ENCODE measurements at regions not wholly inside any gene's neighbourhood (a gene's known extent, or its start where the extent isn't known, plus 50 kb on each side); places are given as distances from the start of the nearest gene placed in this dataset.
A peak's percentile ranks its signal among the peaks of the same experiment; 100 is the strongest.

- H3K9me3 ChIP-seq: no peaks in the 10 kb centered on the region
- peak overlapping the region in 1 of 4 donors; percentile 25 for H3K27ac ChIP-seq
- 62 to 73% methylated on average over 3 of the region's 3 CpGs for WGBS, 2 donors
- peaks cover 0 to 7% (median 0%) of the 10 kb centered on the region in 4 donors for H3K27me3 ChIP-seq
- no peaks in the 10 kb centered on the region for H3K36me3 ChIP-seq
- DNase-seq: no peak
- H3K4me1 ChIP-seq: peaks cover 0 to 6% (median 0%) of the 10 kb centered on the region in 3 donors
- TF ChIP-seq POLR2A (IDR thresholded peaks at IDR 0.05): no peak
- TF ChIP-seq, protein P1, sequence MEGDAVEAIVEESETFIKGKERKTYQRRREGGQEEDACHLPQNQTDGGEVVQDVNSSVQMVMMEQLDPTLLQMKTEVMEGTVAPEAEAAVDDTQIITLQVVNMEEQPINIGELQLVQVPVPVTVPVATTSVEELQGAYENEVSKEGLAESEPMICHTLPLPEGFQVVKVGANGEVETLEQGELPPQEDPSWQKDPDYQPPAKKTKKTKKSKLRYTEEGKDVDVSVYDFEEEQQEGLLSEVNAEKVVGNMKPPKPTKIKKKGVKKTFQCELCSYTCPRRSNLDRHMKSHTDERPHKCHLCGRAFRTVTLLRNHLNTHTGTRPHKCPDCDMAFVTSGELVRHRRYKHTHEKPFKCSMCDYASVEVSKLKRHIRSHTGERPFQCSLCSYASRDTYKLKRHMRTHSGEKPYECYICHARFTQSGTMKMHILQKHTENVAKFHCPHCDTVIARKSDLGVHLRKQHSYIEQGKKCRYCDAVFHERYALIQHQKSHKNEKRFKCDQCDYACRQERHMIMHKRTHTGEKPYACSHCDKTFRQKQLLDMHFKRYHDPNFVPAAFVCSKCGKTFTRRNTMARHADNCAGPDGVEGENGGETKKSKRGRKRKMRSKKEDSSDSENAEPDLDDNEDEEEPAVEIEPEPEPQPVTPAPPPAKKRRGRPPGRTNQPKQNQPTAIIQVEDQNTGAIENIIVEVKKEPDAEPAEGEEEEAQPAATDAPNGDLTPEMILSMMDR (IDR thresholded peaks at IDR 0.05): no peak
- no peak overlapping the region for H3K4me3 ChIP-seq
- intact Hi-C loops (cut with DNase I): no loop called here
These were observed 59.4 kb upstream of the GZMB start for GRCh38 chr14:24693353-24693737.

GRCh38 chr14:24692382-24693352, 58.7 kb upstream of the GZMB start:
- intact Hi-C loops (cut with DNase I): no loop called here

DNA sequence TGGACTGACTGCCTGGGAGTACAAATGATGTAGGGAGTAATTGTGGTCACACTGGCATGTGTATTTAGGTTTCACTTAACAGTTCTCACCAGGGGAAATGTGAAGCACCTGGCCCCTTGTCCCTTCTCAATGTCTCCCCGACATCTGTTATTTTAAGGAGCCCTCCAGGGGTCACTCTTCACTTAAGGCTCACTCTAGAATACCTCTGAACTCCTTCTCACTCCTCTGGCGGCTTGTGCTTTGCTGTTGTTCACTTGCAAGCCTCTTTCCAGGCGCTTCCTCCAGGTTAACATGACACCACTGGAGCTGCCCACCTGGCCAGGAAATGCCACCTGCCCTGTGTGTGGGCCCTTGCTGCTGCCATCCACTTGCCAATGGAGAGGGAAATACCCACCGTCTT, 56.5 kb upstream of the GZMB start:
- Histone ChIP-seq H3K36me3 (no peaks in the 10 kb centered on the region), H3K27ac (no peak overlapping the region), H3K4me3 (no peak overlapping the region), H3K9me3 (no peaks in the 10 kb centered on the region), H3K27me3 (peaks cover 0 to 13% (median 0%) of the 10 kb centered on the region in 4 donors), H3K4me1 (peaks cover 0 to 6% (median 0%) of the 10 kb centered on the region in 3 donors)
- TF ChIP-seq, protein P1 (IDR thresholded peaks at IDR 0.05): no peak
- TF ChIP-seq POLR2A (IDR thresholded peaks at IDR 0.05): no peak
- WGBS, 2 donors: 60 to 65% methylated on average over 4 of the region's 4 CpGs
- no peak for DNase-seq
- intact Hi-C loops (cut with DNase I): no loop called here

More at GRCh38 chr14:24692382-24693352, 58.7 kb upstream of the GZMB start:
- Histone ChIP-seq H3K4me1 (peaks cover 0 to 6% (median 0%) of the 10 kb centered on the region in 3 donors), H3K27ac (no peak overlapping the region), H3K4me3 (no peak overlapping the region), H3K36me3 (no peaks in the 10 kb centered on the region), H3K9me3 (no peaks in the 10 kb centered on the region), H3K27me3 (peaks cover 0 to 9% (median 0%) of the 10 kb centered on the region in 4 donors)
- TF ChIP-seq POLR2A (IDR thresholded peaks at IDR 0.05): no peak
- TF ChIP-seq, protein P1 (IDR thresholded peaks at IDR 0.05): no peak
- WGBS, 2 donors: 74 to 80% methylated on average over 11 of the region's 11 CpGs
- DNase-seq: no peak

GRCh38 chr14:24688030-24688658, 54.2 kb upstream of the GZMB start:
- H3K36me3 ChIP-seq: no peaks in the 10 kb centered on the region
- no peaks in the 10 kb centered on the region for H3K4me1 ChIP-seq
- 73 to 74% methylated on average over 6 of the region's 6 CpGs for WGBS, 2 donors
- peaks cover 0 to 13% (median 0%) of the 10 kb centered on the region in 4 donors for H3K27me3 ChIP-seq
- no peak for TF ChIP-seq POLR2A (IDR thresholded peaks at IDR 0.05)
- TF ChIP-seq, protein P1 (IDR thresholded peaks at IDR 0.05): no peak
- DNase-seq: no peak
- H3K27ac ChIP-seq: no peak overlapping the region
- H3K9me3 ChIP-seq: no peaks in the 10 kb centered on the region
- intact Hi-C loops (cut with DNase I): no loop called here
- no peak overlapping the region for H3K4me3 ChIP-seq

All from esophagus squamous epithelium (tissue), 5 donors.